Suprapubic skin (tissue), 4 donors: ENCODE measurements at regions not wholly inside any gene's neighbourhood (a gene's known extent, or its start where the extent isn't known, plus 50 kb on each side); places are given as distances from the start of the nearest gene placed in this dataset.

Experiments used
- DNase-seq, 2 donors: peaks; one replicate each; pipeline ENCODE4 v3.0.0-alpha.2; 2019; ENCODE audit warnings: low spot score in 2 of 2
- H3K27ac ChIP-seq: fragments of 200-600 bp; sonication (generic); one replicate; pipeline ENCODE4 v1.5.1; 2019
- H3K27me3 ChIP-seq: fragments of 200-600 bp; sonication (generic); one replicate; pipeline ENCODE4 v1.5.1; 2019
- H3K36me3 ChIP-seq: fragments of 200-600 bp; sonication (generic); one replicate; pipeline ENCODE4 v1.5.1; 2019
- H3K4me1 ChIP-seq: fragments of 200-600 bp; sonication (generic); one replicate; pipeline ENCODE4 v1.5.1; 2019
- H3K4me3 ChIP-seq: fragments of 200-600 bp; sonication (generic); one replicate; pipeline ENCODE4 v1.5.1; 2019; ENCODE audit warnings: mild to moderate bottlenecking
- H3K9me3 ChIP-seq: fragments of 200-600 bp; sonication (generic); one replicate; pipeline ENCODE4 v1.5.1; 2019
- EP300 ChIP-seq: sonication (generic); formaldehyde crosslinking; IDR thresholded peaks from one replicate; pipeline ENCODE4 v1.6.1; 2017; ENCODE audit warnings: antibody characterized with exemption
- POLR2A ChIP-seq, 2 donors: fragments of 450-650 bp; IDR thresholded peaks; one replicate each; pipeline ENCODE4 v1.6.1; 2017; ENCODE audit warnings: antibody characterized with exemption in 2 of 2, mild to moderate bottlenecking in 2 of 2, moderate library complexity in 2 of 2
- POLR2AphosphoS5 ChIP-seq, 3 donors: sonication (generic); formaldehyde crosslinking; IDR thresholded peaks; one replicate each; pipeline ENCODE4 v1.6.1; 2017; ENCODE audit warnings: antibody characterized with exemption in 3 of 3
- WGBS: methylation state at CpG from one replicate; pipeline ENCODE4 v1.1.5; 2018; 5-methylcytosine and 5-hydroxymethylcytosine counted together
- TF ChIP-seq, protein P1 (sequence below), 2 donors: fragments of 200-600 bp in 1 of 2; fragments of 450-650 bp in 1 of 2; sonication (generic) in 1 of 2; IDR thresholded peaks; one replicate each; pipeline ENCODE4 v1.5.1; 2016 to 2019; ENCODE audit warnings: antibody characterized with exemption in 2 of 2, mild to moderate bottlenecking in 1 of 2, moderate library complexity in 1 of 2

DNA sequence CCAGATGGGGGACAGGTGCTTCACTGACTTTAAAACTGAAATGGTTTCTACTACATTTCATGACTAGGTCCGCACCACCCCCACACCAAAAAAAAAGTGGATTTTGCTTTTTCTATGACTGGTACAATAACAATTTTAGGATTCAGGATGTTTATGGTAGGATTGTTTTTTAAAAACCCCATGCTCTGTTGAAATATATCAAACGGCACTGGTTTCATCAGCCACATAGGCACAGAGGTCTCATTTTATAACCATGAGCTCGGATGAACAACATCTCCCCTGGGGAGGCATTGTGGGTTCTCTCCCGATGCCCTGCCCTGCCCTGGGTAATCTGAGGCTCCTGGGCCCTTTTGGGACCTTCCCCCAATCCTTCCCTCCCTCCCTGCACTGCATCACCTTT lies 202.7 kb upstream of the KBTBD8 start:
- WGBS = 93% methylated on average over 4 of the region's 4 CpGs
- H3K4me3 ChIP-seq = no peak overlapping the region
- TF ChIP-seq, protein P1, sequence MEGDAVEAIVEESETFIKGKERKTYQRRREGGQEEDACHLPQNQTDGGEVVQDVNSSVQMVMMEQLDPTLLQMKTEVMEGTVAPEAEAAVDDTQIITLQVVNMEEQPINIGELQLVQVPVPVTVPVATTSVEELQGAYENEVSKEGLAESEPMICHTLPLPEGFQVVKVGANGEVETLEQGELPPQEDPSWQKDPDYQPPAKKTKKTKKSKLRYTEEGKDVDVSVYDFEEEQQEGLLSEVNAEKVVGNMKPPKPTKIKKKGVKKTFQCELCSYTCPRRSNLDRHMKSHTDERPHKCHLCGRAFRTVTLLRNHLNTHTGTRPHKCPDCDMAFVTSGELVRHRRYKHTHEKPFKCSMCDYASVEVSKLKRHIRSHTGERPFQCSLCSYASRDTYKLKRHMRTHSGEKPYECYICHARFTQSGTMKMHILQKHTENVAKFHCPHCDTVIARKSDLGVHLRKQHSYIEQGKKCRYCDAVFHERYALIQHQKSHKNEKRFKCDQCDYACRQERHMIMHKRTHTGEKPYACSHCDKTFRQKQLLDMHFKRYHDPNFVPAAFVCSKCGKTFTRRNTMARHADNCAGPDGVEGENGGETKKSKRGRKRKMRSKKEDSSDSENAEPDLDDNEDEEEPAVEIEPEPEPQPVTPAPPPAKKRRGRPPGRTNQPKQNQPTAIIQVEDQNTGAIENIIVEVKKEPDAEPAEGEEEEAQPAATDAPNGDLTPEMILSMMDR (IDR thresholded peaks at IDR 0.05) = no peak
- TF ChIP-seq POLR2AphosphoS5 (IDR thresholded peaks at IDR 0.05) (no peak), EP300 (no peak), POLR2A (IDR thresholded peaks at IDR 0.05) (no peak)
- DNase-seq = no peak
- no peak overlapping the region for H3K27ac ChIP-seq
- H3K36me3 ChIP-seq = no peaks in the 10 kb centered on the region
- no peaks in the 10 kb centered on the region for H3K9me3 ChIP-seq
- H3K27me3 ChIP-seq = no peaks in the 10 kb centered on the region
- H3K4me1 ChIP-seq = peaks cover 3% of the 10 kb centered on the region

DNA sequence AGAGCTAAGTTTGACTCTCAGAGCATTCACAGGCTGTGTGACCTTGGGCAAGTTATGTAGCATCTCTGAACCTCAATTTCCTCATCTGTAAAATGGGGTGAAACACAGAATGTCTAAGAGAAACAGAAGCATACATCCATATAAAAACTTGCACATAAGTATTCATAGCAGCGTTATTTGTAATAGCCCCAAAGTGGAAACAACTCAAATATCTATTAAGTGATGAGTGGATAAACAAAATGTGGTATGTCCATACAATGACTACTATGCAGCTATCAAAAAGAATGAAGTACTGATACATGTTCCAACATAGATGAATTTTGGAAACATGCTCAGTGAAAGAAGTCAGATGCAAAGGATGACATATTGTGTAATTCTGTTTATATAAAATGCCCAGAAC lies 201.8 kb upstream of the KBTBD8 start:
- no peak for TF ChIP-seq POLR2A (IDR thresholded peaks at IDR 0.05)
- no peak for TF ChIP-seq EP300
- no peak overlapping the region for H3K4me3 ChIP-seq
- WGBS = 97% methylated on average over 1 of the region's 1 CpG

DNA sequence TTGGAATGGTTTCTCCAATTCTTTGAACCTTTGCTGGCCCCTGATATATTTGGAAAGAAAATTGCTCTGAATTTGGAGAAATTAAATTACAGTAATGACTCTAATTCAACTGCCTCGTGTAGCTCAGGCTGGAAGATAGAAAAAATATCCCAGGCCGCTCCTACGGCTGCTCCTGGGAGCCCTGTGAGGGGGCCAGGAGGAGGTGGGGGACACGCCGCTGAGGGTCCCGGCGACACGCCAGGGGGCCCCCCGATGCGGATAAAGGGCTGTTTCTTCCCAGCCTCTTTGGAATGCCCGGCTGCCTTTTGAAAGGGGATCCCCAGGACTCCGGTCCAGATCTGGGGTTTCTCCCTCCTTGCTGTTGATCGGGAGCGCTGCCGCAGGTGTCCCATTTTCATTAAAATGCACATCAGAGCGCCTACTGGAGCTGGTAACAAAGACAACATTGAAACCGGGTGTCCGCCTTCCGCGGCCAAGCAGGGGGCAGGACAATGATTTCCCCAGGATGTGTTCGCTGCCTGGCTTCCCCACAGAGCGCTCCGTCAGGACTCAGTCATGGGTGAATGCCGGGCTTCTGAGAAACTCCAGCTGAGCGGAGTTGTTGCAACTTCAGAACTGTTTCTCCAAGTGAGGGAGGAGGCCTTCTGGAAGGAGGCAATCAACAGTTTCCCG lies 200.1 kb upstream of the KBTBD8 start:
- H3K27me3 ChIP-seq = no peaks in the 10 kb centered on the region
- peak overlapping the region; percentile 27 for H3K4me3 ChIP-seq
- no peak for DNase-seq
- no peaks in the 10 kb centered on the region for H3K36me3 ChIP-seq
- 30% methylated on average over 20 of the region's 26 CpGs for WGBS
- H3K9me3 ChIP-seq = no peaks in the 10 kb centered on the region
- no peak overlapping the region for H3K27ac ChIP-seq
- peaks cover 3% of the 10 kb centered on the region for H3K4me1 ChIP-seq
- TF ChIP-seq, protein P1 (IDR thresholded peaks at IDR 0.05) = no peak
- no peak for TF ChIP-seq POLR2A (IDR thresholded peaks at IDR 0.05)
- no peak for TF ChIP-seq POLR2AphosphoS5 (IDR thresholded peaks at IDR 0.05)
- no peak for TF ChIP-seq EP300

More for the DNA sequence above, 201.8 kb upstream of the KBTBD8 start:
- no peak for DNase-seq
- Histone ChIP-seq H3K9me3 (no peaks in the 10 kb centered on the region), H3K27me3 (no peaks in the 10 kb centered on the region), H3K27ac (no peak overlapping the region), H3K36me3 (no peaks in the 10 kb centered on the region), H3K4me1 (peaks cover 3% of the 10 kb centered on the region)

DNA sequence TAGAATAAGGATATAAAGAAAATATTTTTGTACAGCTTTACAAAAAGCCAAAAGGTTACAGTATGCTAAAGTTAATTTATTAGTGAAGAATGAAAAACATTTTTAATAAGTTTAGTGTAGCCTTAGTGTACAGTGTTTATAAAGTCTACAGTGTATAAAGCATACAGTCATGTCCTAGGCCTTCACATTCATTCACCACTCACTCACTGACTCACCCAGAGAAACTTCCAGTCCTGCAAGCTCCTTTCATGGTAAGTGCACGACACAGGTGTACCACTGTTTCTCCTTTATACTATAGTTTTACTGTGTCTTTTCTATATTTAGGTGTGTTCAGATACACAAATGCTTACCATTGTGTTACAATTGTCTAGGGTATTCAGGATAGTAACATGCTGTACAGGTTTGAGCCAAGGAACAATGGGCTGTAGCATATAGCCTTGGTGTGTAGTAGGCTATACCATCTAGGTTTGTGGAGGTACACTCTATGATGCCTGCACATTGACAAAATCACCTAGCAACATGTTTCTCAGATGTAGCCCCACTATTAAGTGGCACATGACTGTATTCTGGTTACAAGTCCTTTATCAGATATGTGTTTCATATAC lies 197.1 kb upstream of the KBTBD8 start:
- WGBS = 86% methylated on average over 1 of the region's 1 CpG
- Histone ChIP-seq H3K27ac (no peak overlapping the region), H3K27me3 (no peaks in the 10 kb centered on the region), H3K4me3 (no peak overlapping the region), H3K4me1 (peaks cover 8% of the 10 kb centered on the region), H3K36me3 (no peaks in the 10 kb centered on the region), H3K9me3 (no peaks in the 10 kb centered on the region)
- no peak for DNase-seq
- TF ChIP-seq POLR2AphosphoS5 (IDR thresholded peaks at IDR 0.05) = no peak
- no peak for TF ChIP-seq POLR2A (IDR thresholded peaks at IDR 0.05)
- no peak for TF ChIP-seq EP300
- TF ChIP-seq, protein P1 (IDR thresholded peaks at IDR 0.05) = no peak

DNA sequence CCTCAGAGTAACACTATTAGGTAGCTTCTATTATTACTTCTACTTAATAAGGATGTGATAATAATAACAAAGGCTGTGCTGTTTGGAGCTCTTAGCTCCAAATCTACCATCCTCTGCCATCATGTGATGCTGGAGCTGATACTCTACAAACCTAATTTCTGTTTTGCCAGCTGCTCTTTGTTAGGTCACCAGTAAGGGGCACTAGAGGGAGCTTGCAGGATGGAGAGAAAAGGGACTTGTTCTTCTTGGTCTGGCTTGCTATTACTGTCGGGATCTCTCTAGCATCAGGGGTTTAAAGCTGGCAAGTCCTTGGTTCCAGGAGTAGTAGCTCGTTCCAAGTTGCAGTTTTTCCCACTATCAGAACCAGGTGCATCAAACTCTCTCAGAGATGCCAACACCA lies 194.9 kb upstream of the KBTBD8 start:
- Histone ChIP-seq H3K27ac (no peak overlapping the region), H3K27me3 (no peaks in the 10 kb centered on the region), H3K4me3 (no peak overlapping the region), H3K9me3 (no peaks in the 10 kb centered on the region), H3K4me1 (peaks cover 5% of the 10 kb centered on the region), H3K36me3 (no peaks in the 10 kb centered on the region)
- 56% methylated on average over 2 of the region's 2 CpGs for WGBS
- no peak for DNase-seq
- TF ChIP-seq EP300 (no peak), POLR2A (IDR thresholded peaks at IDR 0.05) (no peak), POLR2AphosphoS5 (IDR thresholded peaks at IDR 0.05) (no peak)
- TF ChIP-seq, protein P1 (IDR thresholded peaks at IDR 0.05) = no peak
